ENCODE measurements at regions not wholly inside any gene's neighbourhood (a gene's known extent, or its start where the extent isn't known, plus 50 kb on each side); places are given as distances from the start of the nearest gene placed in this dataset.

GRCh38 chr3:1907911-1908310, 190.8 kb upstream of the CNTN4 start:
- intact Hi-C loops (cut with DNase I; ENCODE audit: low total_unique reads) = no loop called here
- no peak overlapping the region for H3K4me3 ChIP-seq (ENCODE audit: low read depth, poor library complexity, severe bottlenecking)
- 71 to 81% methylated on average over 2 of the region's 2 CpGs for WGBS, 2 donors
- no peak for TF ChIP-seq POLR2A (IDR thresholded peaks at IDR 0.05)
- no peak for TF ChIP-seq CTCF (IDR thresholded peaks at IDR 0.05)
- no peak for DNase-seq (ENCODE audit: low spot score in 2 of 2)

- H3K4me3 ChIP-seq (ENCODE audit: low read depth, poor library complexity, severe bottlenecking) = no peak overlapping the region
- WGBS, 2 donors = 39 to 54% methylated on average over 2 of the region's 2 CpGs
- intact Hi-C loops (cut with DNase I; ENCODE audit: low total_unique reads) = no loop called here
- no peak for DNase-seq (ENCODE audit: low spot score in 2 of 2)
- no peak for TF ChIP-seq POLR2A (IDR thresholded peaks at IDR 0.05)
These were observed 189.8 kb upstream of the CNTN4 start for GRCh38 chr3:1908651-1909445.

GRCh38 chr3:1910322-1910721, 188.3 kb upstream of the CNTN4 start:
- TF ChIP-seq POLR2A (IDR thresholded peaks at IDR 0.05) = no peak
- TF ChIP-seq CTCF (IDR thresholded peaks at IDR 0.05) = no peak
- WGBS, 2 donors = 84 to 91% methylated on average over 3 of the region's 3 CpGs
- intact Hi-C loops (cut with DNase I; ENCODE audit: low total_unique reads) = no loop called here
- no peak for DNase-seq (ENCODE audit: low spot score in 2 of 2)
- no peak overlapping the region for H3K4me3 ChIP-seq (ENCODE audit: low read depth, poor library complexity, severe bottlenecking)

GRCh38 chr3:1929788-1930414, 168.8 kb upstream of the CNTN4 start:
- no peak for DNase-seq (ENCODE audit: low spot score in 2 of 2)
- H3K4me3 ChIP-seq (ENCODE audit: low read depth, poor library complexity, severe bottlenecking) = no peak overlapping the region
- TF ChIP-seq POLR2A (IDR thresholded peaks at IDR 0.05) = no peak
- no peak for TF ChIP-seq CTCF (IDR thresholded peaks at IDR 0.05)
- intact Hi-C loops (cut with DNase I; ENCODE audit: low total_unique reads) = no loop called here
- WGBS, 2 donors = 74 to 83% methylated on average over 8 of the region's 8 CpGs

- WGBS, 2 donors = 64 to 65% methylated on average over 4 of the region's 4 CpGs
- TF ChIP-seq CTCF (IDR thresholded peaks at IDR 0.05) = no peak
- no peak for TF ChIP-seq POLR2A (IDR thresholded peaks at IDR 0.05)
- no peak for DNase-seq (ENCODE audit: low spot score in 2 of 2)
- intact Hi-C loops (cut with DNase I; ENCODE audit: low total_unique reads) = no loop called here
- H3K4me3 ChIP-seq (ENCODE audit: low read depth, poor library complexity, severe bottlenecking) = no peak overlapping the region
These were observed 159.7 kb upstream of the CNTN4 start for GRCh38 chr3:1938975-1939374.

GRCh38 chr3:1942781-1943180, 155.9 kb upstream of the CNTN4 start:
- DNase-seq (ENCODE audit: low spot score in 2 of 2) = no peak
- H3K4me3 ChIP-seq (ENCODE audit: low read depth, poor library complexity, severe bottlenecking) = no peak overlapping the region
- no peak for TF ChIP-seq CTCF (IDR thresholded peaks at IDR 0.05)
- TF ChIP-seq POLR2A (IDR thresholded peaks at IDR 0.05) = no peak
- WGBS, 2 donors = 74 to 90% methylated on average over 1 of the region's 1 CpG
- intact Hi-C loops (cut with DNase I; ENCODE audit: low total_unique reads) = no loop called here

Data from lower leg skin (tissue), 4 donors.